Ishikawa (cell line): ENCODE measurements at regions not wholly inside any gene's neighbourhood (a gene's known extent, or its start where the extent isn't known, plus 50 kb on each side); places are given as distances from the start of the nearest gene placed in this dataset.

Experiments
- CEBPB ChIP-seq: IDR thresholded peaks from 2 replicates; pipeline ENCODE4 v1.6.1; 2012
- CREB1 ChIP-seq: IDR thresholded peaks from 2 replicates; pipeline ENCODE4 v1.6.1; 2012; ENCODE audit warnings: low read depth
- EGR1 ChIP-seq: IDR thresholded peaks from 2 replicates; pipeline ENCODE4 v1.6.1; 2012
- EP300 ChIP-seq: IDR thresholded peaks from 2 replicates; pipeline ENCODE4 v1.6.1; 2012; ENCODE audit warnings: borderline replicate concordance
- FOXM1 ChIP-seq: IDR thresholded peaks from 2 replicates; pipeline ENCODE4 v1.6.1; 2012; ENCODE audit warnings: low read depth, borderline replicate concordance
- NFIC ChIP-seq: IDR thresholded peaks from 2 replicates; pipeline ENCODE4 v1.6.1; 2012
- RAD21 ChIP-seq: IDR thresholded peaks from 2 replicates; pipeline ENCODE4 v1.6.1; 2012; ENCODE audit warnings: low read depth
- REST ChIP-seq: IDR thresholded peaks from 2 replicates; pipeline ENCODE4 v1.6.1; 2012; ENCODE audit warnings: low read depth, mild to moderate bottlenecking
- TAF1 ChIP-seq: IDR thresholded peaks from 2 replicates; pipeline ENCODE4 v1.6.1; 2012; ENCODE audit warnings: low read depth, mild to moderate bottlenecking
- TCF12 ChIP-seq: IDR thresholded peaks from 2 replicates; pipeline ENCODE4 v1.6.1; 2012; ENCODE audit warnings: low read depth
- TEAD4 ChIP-seq: IDR thresholded peaks from 2 replicates; pipeline ENCODE4 v1.6.1; 2012
- YY1 ChIP-seq: IDR thresholded peaks from 2 replicates; pipeline ENCODE4 v1.6.1; 2012; ENCODE audit warnings: low read depth
- ZBTB7A ChIP-seq: IDR thresholded peaks from 2 replicates; pipeline ENCODE4 v1.6.1; 2012; ENCODE audit warnings: low read depth
- TF ChIP-seq, protein P1 (sequence below): IDR thresholded peaks from 2 replicates; pipeline ENCODE4 v1.6.1; 2012
- TF ChIP-seq, protein P2 (sequence below): IDR thresholded peaks from 2 replicates; pipeline ENCODE4 v1.6.1; 2012

DNA sequence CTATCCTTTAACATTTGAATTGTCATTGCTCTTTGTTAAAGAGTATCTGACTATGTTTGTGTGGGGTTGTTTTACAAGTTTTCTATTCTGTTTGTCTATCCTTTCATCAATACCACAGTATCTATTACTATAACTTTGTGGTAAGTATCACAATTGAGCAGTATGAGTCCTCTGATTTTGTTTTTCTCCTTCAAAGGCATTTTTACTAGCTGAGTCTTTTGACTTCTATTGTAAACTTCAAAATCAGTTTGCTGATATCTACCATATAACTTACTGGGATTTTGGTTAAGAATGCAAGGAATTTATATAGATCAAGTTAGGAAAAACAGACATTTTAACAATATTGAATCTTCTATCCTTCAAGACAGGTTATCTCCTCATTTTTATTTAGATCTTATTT is 789.8 kb upstream of the PTPRD start:
- TF ChIP-seq EGR1 (no peak), NFIC (no peak), ZBTB7A (no peak), RAD21 (no peak), TCF12 (no peak), TEAD4 (no peak), CEBPB (no peak), CREB1 (no peak), EP300 (no peak), REST (no peak), YY1 (no peak), TAF1 (no peak), FOXM1 (no peak)
- TF ChIP-seq, protein P1, sequence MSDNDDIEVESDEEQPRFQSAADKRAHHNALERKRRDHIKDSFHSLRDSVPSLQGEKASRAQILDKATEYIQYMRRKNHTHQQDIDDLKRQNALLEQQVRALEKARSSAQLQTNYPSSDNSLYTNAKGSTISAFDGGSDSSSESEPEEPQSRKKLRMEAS: no peak
- TF ChIP-seq, protein P2, sequence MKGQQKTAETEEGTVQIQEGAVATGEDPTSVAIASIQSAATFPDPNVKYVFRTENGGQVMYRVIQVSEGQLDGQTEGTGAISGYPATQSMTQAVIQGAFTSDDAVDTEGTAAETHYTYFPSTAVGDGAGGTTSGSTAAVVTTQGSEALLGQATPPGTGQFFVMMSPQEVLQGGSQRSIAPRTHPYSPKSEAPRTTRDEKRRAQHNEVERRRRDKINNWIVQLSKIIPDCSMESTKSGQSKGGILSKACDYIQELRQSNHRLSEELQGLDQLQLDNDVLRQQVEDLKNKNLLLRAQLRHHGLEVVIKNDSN: no peak

- no peak for TF ChIP-seq NFIC
- TF ChIP-seq EP300: no peak
- no peak for TF ChIP-seq CEBPB
- TF ChIP-seq TEAD4: no peak
- TF ChIP-seq FOXM1: no peak
- no peak for TF ChIP-seq EGR1
- TF ChIP-seq REST: no peak
- no peak for TF ChIP-seq ZBTB7A
Measured at GRCh38 chr9:11414241-11414640, 801.4 kb upstream of the PTPRD start.

- TF ChIP-seq CREB1 (no peak), TEAD4 (no peak), REST (no peak), RAD21 (no peak), EP300 (no peak), ZBTB7A (no peak), TAF1 (no peak), EGR1 (no peak), FOXM1 (no peak), YY1 (no peak), CEBPB (no peak), TCF12 (no peak), NFIC (no peak)
- TF ChIP-seq, protein P1: no peak
- TF ChIP-seq, protein P2: no peak
Measured at GRCh38 chr9:11417782-11418181, 805.0 kb upstream of the PTPRD start.

- TF ChIP-seq TEAD4 (no peak), CREB1 (no peak), REST (no peak), RAD21 (no peak), YY1 (no peak), FOXM1 (no peak), ZBTB7A (no peak), TCF12 (no peak)
- TF ChIP-seq, protein P1: no peak
- TF ChIP-seq, protein P2: no peak
Measured at GRCh38 chr9:11431490-11431889, 818.7 kb upstream of the PTPRD start.
